Vagina (tissue), 2 donors: ENCODE measurements at regions not wholly inside any gene's neighbourhood (a gene's known extent, or its start where the extent isn't known, plus 50 kb on each side); places are given as distances from the start of the nearest gene placed in this dataset.

Experiments used
- DNase-seq, 2 donors: peaks; one replicate each; pipeline ENCODE4 v3.0.0-alpha.2; 2017; ENCODE audit errors: extremely low spot score in 2 of 2
- H3K27ac ChIP-seq: fragments of 200-600 bp; sonication (generic); one replicate; pipeline ENCODE4 v1.5.1; 2019
- H3K27me3 ChIP-seq: fragments of 200-600 bp; sonication (generic); one replicate; pipeline ENCODE4 v1.5.1; 2019
- H3K36me3 ChIP-seq, 2 donors: fragments of 200-600 bp; sonication (generic); one replicate each; pipeline ENCODE4 v1.5.1; 2017 to 2019
- H3K4me1 ChIP-seq: fragments of 200-600 bp; sonication (generic); one replicate; pipeline ENCODE4 v1.5.1; 2019
- H3K4me3 ChIP-seq, 2 donors: fragments of 200-600 bp; sonication (generic); 1 replicate in 1 of 2; 2 replicates in 1 of 2; pipeline ENCODE4 v1.5.1; 2016 to 2019
- H3K9me3 ChIP-seq: fragments of 200-600 bp; sonication (generic); one replicate; pipeline ENCODE4 v1.5.1; 2019
- CTCF ChIP-seq, 3 experiments: fragments of 450-650 bp in 2 of 3; fragments of 200-600 bp in 1 of 3; sonication (generic) in 1 of 3; IDR thresholded peaks; one replicate each; pipeline ENCODE4 v1.5.1; 2017 to 2019; ENCODE audit warnings: antibody characterized with exemption in 3 of 3, mild to moderate bottlenecking in 2 of 3, moderate library complexity in 2 of 3
- POLR2A ChIP-seq, 2 donors: fragments of 450-650 bp; IDR thresholded peaks; one replicate each; pipeline ENCODE4 v1.6.1; 2017; ENCODE audit warnings: antibody characterized with exemption in 2 of 2, mild to moderate bottlenecking in 2 of 2, moderate library complexity in 2 of 2
- POLR2AphosphoS5 ChIP-seq, 2 donors: sonication (generic); formaldehyde crosslinking; IDR thresholded peaks; one replicate each; pipeline ENCODE4 v1.9.0; 2017; ENCODE audit warnings: antibody characterized with exemption in 2 of 2, mild to moderate bottlenecking in 2 of 2, low read depth in 1 of 2; ENCODE audit not compliant: insufficient read depth in 1 of 2
- intact Hi-C: fragments of 100-400 bp; cut with DNase I; formaldehyde crosslinking; loops from one replicate; pipeline ENCODE4 v1.15.1; 2023

GRCh38 chr2:3128786-3129185 lies 248.8 kb downstream of the EIPR1 start:
- intact Hi-C loops, result loop anchor here (5.0 kb wide), 1 partner anchor 911 kb away; no protein-coding TSS in a partner anchor
- H3K27ac ChIP-seq, result no peak overlapping the region
- H3K27me3 ChIP-seq, result no peaks in the 10 kb centered on the region
- DNase-seq, result no peak
- H3K36me3 ChIP-seq, result no peaks in the 10 kb centered on the region
- TF ChIP-seq POLR2A (IDR thresholded peaks at IDR 0.05), result no peak
- no peak for TF ChIP-seq CTCF (IDR thresholded peaks at IDR 0.05)
- TF ChIP-seq POLR2AphosphoS5 (IDR thresholded peaks at IDR 0.05; ENCODE audit: insufficient read depth in 1 of 2, low read depth in 1 of 2), result no peak
- H3K4me3 ChIP-seq, result no peak overlapping the region
- no peaks in the 10 kb centered on the region for H3K4me1 ChIP-seq
- H3K9me3 ChIP-seq, result no peaks in the 10 kb centered on the region

DNA sequence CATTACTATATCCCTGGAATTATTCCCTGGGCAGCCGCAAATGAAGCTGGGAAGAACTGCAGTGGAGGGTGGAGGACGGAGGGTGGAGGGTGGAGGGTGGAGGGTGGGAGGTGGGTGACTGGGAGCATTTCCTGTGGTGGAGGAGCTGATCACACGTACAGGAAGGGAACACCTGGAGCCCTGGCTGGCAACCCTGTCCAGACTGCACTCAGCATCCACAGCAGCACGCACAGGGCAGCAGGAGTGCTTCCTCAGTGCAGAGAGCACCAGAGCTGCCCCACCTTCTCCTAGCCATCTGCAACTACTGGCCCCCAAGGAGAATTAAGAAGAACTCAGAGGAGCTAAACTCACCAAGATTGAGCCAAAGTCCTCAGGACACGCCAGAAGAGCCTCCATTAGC lies 249.9 kb downstream of the EIPR1 start:
- intact Hi-C loops, result loop anchor here (5.0 kb wide), 1 partner anchor 910 kb away; no protein-coding TSS in a partner anchor
- H3K36me3 ChIP-seq, result no peaks in the 10 kb centered on the region
- H3K4me1 ChIP-seq, result no peaks in the 10 kb centered on the region
- DNase-seq, result no peak
- H3K9me3 ChIP-seq, result no peaks in the 10 kb centered on the region
- no peaks in the 10 kb centered on the region for H3K27me3 ChIP-seq
- TF ChIP-seq POLR2AphosphoS5 (IDR thresholded peaks at IDR 0.05; ENCODE audit: insufficient read depth in 1 of 2, low read depth in 1 of 2) (no peak), POLR2A (IDR thresholded peaks at IDR 0.05) (no peak), CTCF (IDR thresholded peaks at IDR 0.05) (no peak)
- no peak overlapping the region for H3K27ac ChIP-seq
- H3K4me3 ChIP-seq, result no peak overlapping the region

DNA sequence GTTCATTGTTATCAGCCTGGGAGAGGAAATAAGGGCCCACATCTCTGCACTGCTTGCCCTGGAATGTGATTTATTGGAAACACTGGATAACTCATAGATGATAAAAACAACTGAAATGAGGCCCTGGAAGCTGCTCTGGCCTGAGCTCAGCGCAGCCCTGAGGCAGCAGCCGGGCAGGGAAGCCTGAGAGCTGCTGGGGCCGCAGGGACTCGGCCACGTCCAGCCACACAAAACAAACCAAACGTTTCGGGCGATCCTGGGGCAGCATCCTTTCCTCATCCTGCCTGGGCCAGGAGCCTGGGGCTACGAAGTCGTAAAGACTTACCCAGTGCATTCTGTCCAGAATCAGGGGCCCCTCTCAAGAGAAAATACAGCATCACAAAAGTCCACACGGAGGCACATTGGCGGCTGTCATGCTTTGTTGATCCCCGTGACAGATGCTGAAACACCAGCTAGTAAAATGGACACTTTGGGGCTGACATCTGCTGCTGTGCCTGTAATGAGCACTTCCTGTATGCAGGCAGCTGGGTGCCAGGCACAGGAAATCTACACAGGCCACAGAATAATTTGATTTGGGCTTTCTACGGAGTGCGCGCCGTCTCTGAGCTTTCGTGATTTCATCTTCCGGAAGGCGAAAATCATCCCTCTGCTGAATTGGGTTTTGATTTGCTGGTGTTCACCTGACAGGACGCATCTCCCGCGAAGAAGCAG lies 250.6 kb downstream of the EIPR1 start:
- TF ChIP-seq POLR2A (IDR thresholded peaks at IDR 0.05) (no peak), CTCF (IDR thresholded peaks at IDR 0.05) (no peak)
- no peak overlapping the region for H3K27ac ChIP-seq

DNA sequence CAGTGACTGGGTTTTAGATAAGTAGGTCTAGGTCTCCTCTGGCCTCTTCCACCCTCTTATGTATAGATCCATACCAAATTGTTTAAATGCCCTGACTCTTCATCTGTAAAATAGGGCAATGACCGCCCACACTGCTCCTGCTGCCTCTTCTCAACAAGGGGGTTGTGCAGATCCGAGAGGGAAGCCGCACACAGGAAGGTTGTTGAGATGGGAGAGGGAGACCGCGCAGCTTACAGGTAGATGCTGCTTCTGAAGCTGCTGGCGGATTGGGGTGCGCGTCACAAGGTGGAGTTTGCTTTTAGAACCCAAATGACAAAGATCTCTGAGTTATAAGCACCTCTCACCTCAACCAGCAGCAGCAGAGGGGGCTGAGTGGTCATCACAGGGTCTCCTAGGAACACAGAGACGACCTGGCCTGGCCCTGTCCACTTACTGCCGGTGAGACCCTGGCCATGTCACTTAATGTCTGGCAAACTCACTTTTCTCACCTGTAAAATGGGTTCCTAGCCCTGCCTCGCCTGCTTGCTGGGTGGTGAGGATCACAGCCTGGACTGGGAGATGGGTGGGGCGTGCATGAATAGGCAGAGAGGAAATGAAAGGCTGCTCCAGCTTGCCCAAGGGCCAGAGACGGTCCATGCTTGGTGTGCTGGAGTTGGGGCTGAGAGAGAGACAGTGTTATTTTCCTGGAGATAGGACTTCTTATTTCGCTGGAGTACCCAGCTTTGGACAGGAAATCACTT lies 251.3 kb downstream of the EIPR1 start:
- TF ChIP-seq POLR2A (IDR thresholded peaks at IDR 0.05), result no peak
- no peak for TF ChIP-seq POLR2AphosphoS5 (IDR thresholded peaks at IDR 0.05; ENCODE audit: insufficient read depth in 1 of 2, low read depth in 1 of 2)
- no peak for TF ChIP-seq CTCF (IDR thresholded peaks at IDR 0.05)
- no peak for DNase-seq
- intact Hi-C loops, result loop anchor here (5.0 kb wide), 1 partner anchor 909 kb away; no protein-coding TSS in a partner anchor
- H3K9me3 ChIP-seq, result no peaks in the 10 kb centered on the region
- no peaks in the 10 kb centered on the region for H3K4me1 ChIP-seq
- H3K27me3 ChIP-seq, result no peaks in the 10 kb centered on the region
- no peaks in the 10 kb centered on the region for H3K36me3 ChIP-seq
- H3K4me3 ChIP-seq, result no peak overlapping the region
- H3K27ac ChIP-seq, result no peak overlapping the region

More for the DNA sequence above, 250.6 kb downstream of the EIPR1 start:
- Histone ChIP-seq H3K4me1 (no peaks in the 10 kb centered on the region), H3K4me3 (no peak overlapping the region), H3K9me3 (no peaks in the 10 kb centered on the region), H3K36me3 (no peaks in the 10 kb centered on the region), H3K27me3 (no peaks in the 10 kb centered on the region)
- intact Hi-C loops, result loop anchor here (5.0 kb wide), 1 partner anchor 910 kb away; no protein-coding TSS in a partner anchor
- no peak for DNase-seq

GRCh38 chr2:3125761-3126130 lies 251.9 kb downstream of the EIPR1 start:
- no peak overlapping the region for H3K4me3 ChIP-seq
- H3K9me3 ChIP-seq, result no peaks in the 10 kb centered on the region
- DNase-seq, result no peak
- intact Hi-C loops, result loop anchor here (5.0 kb wide), 1 partner anchor 908 kb away; no protein-coding TSS in a partner anchor
- H3K27ac ChIP-seq, result no peak overlapping the region
- TF ChIP-seq POLR2AphosphoS5 (IDR thresholded peaks at IDR 0.05; ENCODE audit: insufficient read depth in 1 of 2, low read depth in 1 of 2) (no peak), CTCF (IDR thresholded peaks at IDR 0.05) (no peak), POLR2A (IDR thresholded peaks at IDR 0.05) (no peak)
- no peaks in the 10 kb centered on the region for H3K27me3 ChIP-seq
- no peaks in the 10 kb centered on the region for H3K4me1 ChIP-seq
- H3K36me3 ChIP-seq, result no peaks in the 10 kb centered on the region
